ENCODE measurements at regions not wholly inside any gene's neighbourhood (a gene's known extent, or its start where the extent isn't known, plus 50 kb on each side); places are given as distances from the start of the nearest gene placed in this dataset.
A peak's percentile ranks its signal among the peaks of the same experiment; 100 is the strongest.

DNA sequence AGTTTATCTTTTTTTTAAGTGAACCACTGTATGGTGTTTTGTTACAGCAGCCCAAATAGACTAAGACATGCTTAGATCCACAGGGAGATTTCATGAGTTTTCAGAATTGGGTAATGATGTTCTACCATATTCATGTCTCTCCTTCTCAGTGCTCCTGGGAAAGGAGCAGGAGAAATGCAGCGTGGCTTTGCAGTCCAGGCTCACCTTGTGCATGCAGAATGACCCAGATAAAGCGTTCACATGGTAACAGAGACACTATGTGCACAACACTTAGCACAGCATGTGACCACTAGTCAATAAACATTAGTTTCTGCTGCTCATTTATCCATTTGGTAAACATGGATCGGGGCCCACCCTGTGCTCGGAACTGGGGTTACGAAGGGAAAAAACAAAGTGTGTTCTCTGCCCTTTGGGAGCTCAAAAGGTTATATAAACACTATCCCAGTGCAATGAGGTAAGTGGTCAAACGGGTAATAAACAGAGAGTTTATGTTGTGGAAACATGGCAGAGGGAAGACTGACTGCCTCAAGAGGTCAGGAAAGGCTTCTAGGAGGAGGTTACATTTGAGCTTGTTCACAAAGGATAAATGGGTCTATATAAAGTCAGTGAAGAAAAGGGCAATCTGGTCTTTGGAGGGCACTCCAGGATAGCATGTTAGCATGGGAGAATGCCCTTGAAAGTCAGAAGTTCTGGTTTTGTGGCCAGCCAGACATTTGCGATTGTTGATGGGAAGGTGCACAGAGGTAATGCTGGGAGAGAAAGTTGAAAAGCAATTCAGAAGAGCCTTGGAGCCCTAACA is 299.2 kb downstream of the TDRD15 start:
- Histone ChIP-seq H3K36me3 (ENCODE audit: insufficient read depth in 1 of 2, low read depth in 1 of 2) (no peaks in the 10 kb centered on the region), H3K27ac (no peak overlapping the region), H3K9me3 (no peaks in the 10 kb centered on the region), H3K4me3 (no peak overlapping the region), H3K4me1 (no peaks in the 10 kb centered on the region), H3K27me3 (ENCODE audit: insufficient read depth in 3 of 3, low read length in 2 of 3) (no peaks in the 10 kb centered on the region)
- DNase-seq (no peak), ATAC-seq (no peak)
- TF ChIP-seq, protein P1, sequence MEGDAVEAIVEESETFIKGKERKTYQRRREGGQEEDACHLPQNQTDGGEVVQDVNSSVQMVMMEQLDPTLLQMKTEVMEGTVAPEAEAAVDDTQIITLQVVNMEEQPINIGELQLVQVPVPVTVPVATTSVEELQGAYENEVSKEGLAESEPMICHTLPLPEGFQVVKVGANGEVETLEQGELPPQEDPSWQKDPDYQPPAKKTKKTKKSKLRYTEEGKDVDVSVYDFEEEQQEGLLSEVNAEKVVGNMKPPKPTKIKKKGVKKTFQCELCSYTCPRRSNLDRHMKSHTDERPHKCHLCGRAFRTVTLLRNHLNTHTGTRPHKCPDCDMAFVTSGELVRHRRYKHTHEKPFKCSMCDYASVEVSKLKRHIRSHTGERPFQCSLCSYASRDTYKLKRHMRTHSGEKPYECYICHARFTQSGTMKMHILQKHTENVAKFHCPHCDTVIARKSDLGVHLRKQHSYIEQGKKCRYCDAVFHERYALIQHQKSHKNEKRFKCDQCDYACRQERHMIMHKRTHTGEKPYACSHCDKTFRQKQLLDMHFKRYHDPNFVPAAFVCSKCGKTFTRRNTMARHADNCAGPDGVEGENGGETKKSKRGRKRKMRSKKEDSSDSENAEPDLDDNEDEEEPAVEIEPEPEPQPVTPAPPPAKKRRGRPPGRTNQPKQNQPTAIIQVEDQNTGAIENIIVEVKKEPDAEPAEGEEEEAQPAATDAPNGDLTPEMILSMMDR (IDR thresholded peaks at IDR 0.05), result no peak
- intact Hi-C loops (cut with DNase I), result no loop called here
- WGBS, 3 donors, result 67 to 85% (median 78%) methylated on average over 7 of the region's 7 CpGs

DNA sequence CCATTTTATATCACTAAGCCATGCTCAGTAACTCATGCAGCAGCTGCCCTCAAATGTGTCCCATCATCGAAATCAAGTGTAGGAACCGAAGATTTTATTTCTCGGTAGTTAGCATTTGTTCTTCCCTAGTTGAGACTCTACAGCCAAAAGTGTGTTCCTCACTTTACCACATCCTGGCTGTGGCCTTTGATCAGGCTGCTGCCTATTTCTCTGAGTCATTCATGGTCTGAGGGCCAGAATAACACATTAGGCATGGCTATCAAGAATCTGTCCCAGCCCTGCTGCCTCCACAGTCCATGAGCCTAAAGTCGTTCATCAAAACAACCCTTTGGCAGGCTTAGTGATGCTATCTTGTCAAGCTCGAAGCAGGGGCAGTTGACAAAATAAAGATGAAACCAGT is 300.1 kb downstream of the TDRD15 start:
- H3K4me1 ChIP-seq, result no peaks in the 10 kb centered on the region
- no peaks in the 10 kb centered on the region for H3K27me3 ChIP-seq (ENCODE audit: insufficient read depth in 3 of 3, low read length in 2 of 3)
- H3K27ac ChIP-seq, result no peak overlapping the region
- no peaks in the 10 kb centered on the region for H3K9me3 ChIP-seq
- 21 to 40% (median 32%) methylated on average over 5 of the region's 5 CpGs for WGBS, 3 donors
- intact Hi-C loops (cut with DNase I), result no loop called here
- H3K4me3 ChIP-seq, result no peak overlapping the region
- TF ChIP-seq, protein P1 (IDR thresholded peaks at IDR 0.05), result no peak
- DNase-seq (no peak), ATAC-seq (no peak)
- no peaks in the 10 kb centered on the region for H3K36me3 ChIP-seq (ENCODE audit: insufficient read depth in 1 of 2, low read depth in 1 of 2)

DNA sequence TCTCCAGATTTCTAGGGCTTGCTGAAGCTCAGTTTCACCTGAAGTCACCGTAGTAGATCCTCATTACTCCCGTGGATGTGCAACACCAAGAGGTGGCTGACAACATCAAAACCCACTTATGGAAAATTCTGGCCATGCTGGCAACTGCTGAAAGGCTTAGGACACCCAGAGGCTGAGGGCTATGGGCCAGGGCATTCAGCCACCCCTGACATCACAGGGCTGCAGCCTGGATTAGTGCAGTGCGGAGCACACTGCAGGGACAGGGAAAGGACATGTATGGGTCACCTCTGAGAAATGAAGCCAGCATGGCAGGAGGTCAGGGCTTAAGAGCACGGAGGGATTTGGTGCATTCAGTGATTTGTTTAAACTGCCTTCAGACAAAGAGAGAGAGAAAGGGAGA is 300.6 kb downstream of the TDRD15 start:
- no peaks in the 10 kb centered on the region for H3K4me1 ChIP-seq
- no peak for ATAC-seq
- intact Hi-C loops (cut with DNase I), result no loop called here
- no peaks in the 10 kb centered on the region for H3K36me3 ChIP-seq (ENCODE audit: insufficient read depth in 1 of 2, low read depth in 1 of 2)
- no peaks in the 10 kb centered on the region for H3K27me3 ChIP-seq (ENCODE audit: insufficient read depth in 3 of 3, low read length in 2 of 3)
- H3K4me3 ChIP-seq, result no peak overlapping the region
- H3K9me3 ChIP-seq, result no peaks in the 10 kb centered on the region
- WGBS, 3 donors, result 20 to 49% (median 29%) methylated on average over 4 of the region's 4 CpGs
- TF ChIP-seq, protein P1 (IDR thresholded peaks at IDR 0.05), result no peak
- no peak overlapping the region for H3K27ac ChIP-seq
- DNase-seq, result peak; percentile 25 to 49

DNA sequence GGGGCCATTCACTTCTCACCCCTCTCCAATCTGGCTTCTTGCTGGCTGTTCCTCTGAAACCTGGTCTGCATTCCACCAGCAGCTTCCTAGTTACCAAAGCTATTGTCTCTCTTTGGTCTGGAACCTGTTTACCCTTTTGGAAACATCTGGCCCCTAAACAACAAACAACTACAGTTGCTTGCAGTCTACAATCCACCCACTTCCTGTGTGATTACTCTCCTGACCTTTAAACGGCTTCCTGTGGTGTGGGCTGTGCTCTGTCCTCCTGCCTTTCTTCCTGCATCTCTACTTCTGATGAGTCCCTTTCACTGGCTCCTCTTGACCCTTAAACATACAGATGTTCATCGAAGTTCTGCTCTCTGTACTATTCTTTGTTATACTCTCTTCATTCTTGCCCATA is 303.8 kb downstream of the TDRD15 start:
- 56 to 59% (median 57%) methylated on average over 2 of the region's 2 CpGs for WGBS, 3 donors
- ATAC-seq, result no peak

More for the DNA sequence above, 303.8 kb downstream of the TDRD15 start:
- TF ChIP-seq, protein P1 (IDR thresholded peaks at IDR 0.05), result no peak
- Histone ChIP-seq H3K9me3 (no peaks in the 10 kb centered on the region), H3K36me3 (ENCODE audit: insufficient read depth in 1 of 2, low read depth in 1 of 2) (no peaks in the 10 kb centered on the region), H3K4me1 (no peaks in the 10 kb centered on the region), H3K27ac (no peak overlapping the region), H3K27me3 (ENCODE audit: insufficient read depth in 3 of 3, low read length in 2 of 3) (no peaks in the 10 kb centered on the region), H3K4me3 (no peak overlapping the region)
- DNase-seq, result no peak
- intact Hi-C loops (cut with DNase I), result no loop called here

Data from psoas muscle (tissue), 7 donors.